HuH-7 (cell line): ENCODE measurements at regions not wholly inside any gene's neighbourhood (a gene's known extent, or its start where the extent isn't known, plus 50 kb on each side); places are given as distances from the start of the nearest gene placed in this dataset.
"Not testable (repeated sequence)": the region's sequence is repeated elsewhere in the genome, so short reads cannot be mapped to it uniquely, and the experiment has no call there.

Experiments used
- DNase-seq: peaks from one replicate; pipeline ENCODE4 v3.0.0; 2011; ENCODE audit warnings: low spot score

DNA sequence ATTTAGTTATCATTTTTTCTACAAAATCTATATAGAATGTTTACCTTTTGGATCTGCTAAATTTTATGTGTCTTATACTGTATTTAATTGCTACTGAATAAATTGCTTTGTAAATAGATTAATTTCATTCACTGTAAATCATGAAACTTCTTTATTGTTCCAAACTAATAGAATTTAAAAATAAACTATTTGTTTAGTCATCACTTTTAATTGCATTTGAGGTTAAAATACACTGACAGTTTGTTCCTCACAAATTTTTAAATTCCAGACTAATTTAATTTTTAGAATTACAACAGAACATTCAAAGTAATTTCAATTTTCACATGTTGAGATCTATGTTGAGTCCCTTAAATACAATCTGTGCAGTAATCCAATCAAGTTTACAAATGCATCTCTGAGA is 1633.2 kb upstream of the NUDT12 start:
- DNase-seq: no peak

GRCh38 chr5:105172918-105173317 is 1610.3 kb upstream of the NUDT12 start:
- DNase-seq: no peak

DNA sequence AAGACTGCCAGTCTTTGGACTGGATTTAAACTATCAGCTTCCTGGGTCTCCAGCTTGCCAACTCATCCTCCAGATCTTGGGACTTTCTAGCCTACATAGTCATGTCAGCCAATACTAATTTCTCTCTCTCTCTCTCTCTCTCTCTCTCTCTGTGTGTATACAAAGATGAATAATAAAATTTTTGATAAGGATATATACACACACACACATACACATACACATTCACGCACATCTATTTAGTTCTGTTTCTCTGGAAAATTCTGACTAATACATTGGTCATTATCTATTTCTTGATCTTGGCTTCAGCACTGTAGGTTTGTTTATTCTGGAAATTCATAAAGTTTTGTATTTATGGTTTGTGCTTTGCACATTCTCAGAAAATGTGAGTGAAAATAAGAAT is 1606.2 kb upstream of the NUDT12 start:
- no peak for DNase-seq

- DNase-seq: no peak
These were observed 1604.5 kb upstream of the NUDT12 start for GRCh38 chr5:105167092-105167491.

DNA sequence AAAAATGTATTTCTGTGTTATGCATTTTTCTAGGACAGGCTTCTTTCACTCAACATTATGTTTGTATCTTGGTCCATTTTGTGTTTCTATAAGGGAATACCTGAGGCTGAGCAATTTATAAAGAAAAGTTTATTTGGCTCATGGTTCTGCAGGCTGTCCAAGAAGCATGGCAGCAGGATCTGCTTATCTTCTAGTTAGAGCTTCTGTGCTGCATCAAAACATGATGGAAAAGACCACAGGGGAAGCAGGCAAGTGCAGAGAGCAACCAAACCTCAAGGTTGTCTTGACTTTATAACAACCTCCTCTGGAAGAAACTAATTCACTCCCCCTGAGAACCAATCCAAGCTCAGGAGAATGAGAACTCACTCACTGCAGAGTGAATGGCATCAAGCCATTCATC is 1601.0 kb upstream of the NUDT12 start:
- DNase-seq: no peak

DNA sequence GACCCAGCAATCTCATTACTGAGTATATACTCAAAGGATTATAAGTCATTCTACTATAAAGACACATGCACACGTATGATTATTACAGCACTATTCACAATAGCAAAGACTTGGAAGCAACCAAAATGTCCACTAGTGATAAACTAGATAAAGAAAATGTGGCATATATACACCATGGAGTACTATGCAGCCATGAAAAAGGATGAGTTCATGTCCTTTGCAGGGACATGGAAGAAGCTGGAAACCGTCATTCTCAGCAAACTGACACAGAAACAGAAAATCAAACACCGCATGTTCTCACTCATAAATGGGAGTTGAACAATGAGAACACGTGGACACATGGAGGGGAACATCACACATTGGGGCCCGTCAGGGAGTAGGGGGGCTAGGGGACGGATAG is 1600.0 kb upstream of the NUDT12 start:
- DNase-seq: not testable (repeated sequence)

DNA sequence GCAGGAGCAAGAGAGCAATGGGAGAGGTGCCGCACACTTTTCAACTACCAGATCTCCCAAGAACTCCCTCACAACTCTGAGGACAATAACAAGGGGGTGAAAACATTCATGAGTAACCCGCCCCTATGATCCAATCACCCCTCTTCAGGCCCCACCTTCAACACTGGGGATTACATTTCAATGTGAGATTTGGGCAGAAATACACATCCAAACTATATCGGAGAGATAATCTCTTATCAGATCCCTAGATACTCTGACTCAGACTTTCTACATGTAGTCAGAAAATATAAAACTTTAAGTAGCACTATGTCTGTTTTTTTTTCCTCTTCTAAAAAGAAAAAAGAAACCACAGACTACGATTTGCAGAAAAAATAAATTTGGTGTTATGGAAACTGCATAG is 1595.9 kb upstream of the NUDT12 start:
- DNase-seq: no peak

- no peak for DNase-seq
These were observed 1587.7 kb upstream of the NUDT12 start for GRCh38 chr5:105150323-105150722.

- no peak for DNase-seq
These were observed 1584.3 kb upstream of the NUDT12 start for GRCh38 chr5:105146867-105147266.

GRCh38 chr5:105145152-105145551 is 1582.6 kb upstream of the NUDT12 start:
- DNase-seq: no peak

- no peak for DNase-seq
These were observed 1571.7 kb upstream of the NUDT12 start for GRCh38 chr5:105134328-105134727.

- no peak for DNase-seq
These were observed 1570.5 kb upstream of the NUDT12 start for GRCh38 chr5:105133087-105133486.

DNA sequence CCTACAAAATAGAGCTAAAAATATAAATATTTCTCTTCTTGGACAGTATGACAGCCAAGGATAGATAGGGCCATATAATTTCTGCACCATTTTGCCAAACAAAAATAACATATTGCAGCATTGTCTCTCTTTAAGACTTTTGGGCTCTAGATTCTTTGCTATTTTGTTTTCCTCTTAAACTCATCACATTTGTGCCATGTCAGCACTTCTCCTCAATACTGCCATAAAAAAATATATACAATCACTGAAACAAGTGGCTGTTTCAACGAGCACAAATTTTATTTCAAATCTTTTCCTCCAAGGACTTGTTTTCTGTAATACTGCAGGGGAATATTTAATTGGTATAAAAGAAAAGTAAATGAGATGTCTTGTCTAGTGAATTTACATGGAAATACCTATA is 1570.0 kb upstream of the NUDT12 start:
- no peak for DNase-seq

DNA sequence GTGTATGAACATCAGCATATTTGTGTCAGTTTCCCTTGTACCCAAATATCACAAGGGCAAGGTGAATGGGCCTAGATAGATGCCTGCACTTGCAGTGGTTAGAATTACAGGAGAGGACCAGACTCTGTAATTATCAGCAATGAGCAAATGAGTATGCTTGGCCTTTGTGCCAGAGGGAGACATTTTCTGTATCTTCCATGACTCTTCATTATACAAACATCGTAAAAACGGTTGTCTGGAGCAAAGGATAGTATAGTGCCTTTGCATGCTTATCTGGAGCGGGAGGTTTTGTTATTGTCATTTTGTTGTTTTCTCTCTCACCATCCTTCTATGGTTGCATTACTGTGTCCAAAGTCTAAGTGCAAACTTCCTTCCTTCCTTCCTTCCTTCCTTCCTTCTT is 1568.5 kb upstream of the NUDT12 start:
- DNase-seq: no peak

DNA sequence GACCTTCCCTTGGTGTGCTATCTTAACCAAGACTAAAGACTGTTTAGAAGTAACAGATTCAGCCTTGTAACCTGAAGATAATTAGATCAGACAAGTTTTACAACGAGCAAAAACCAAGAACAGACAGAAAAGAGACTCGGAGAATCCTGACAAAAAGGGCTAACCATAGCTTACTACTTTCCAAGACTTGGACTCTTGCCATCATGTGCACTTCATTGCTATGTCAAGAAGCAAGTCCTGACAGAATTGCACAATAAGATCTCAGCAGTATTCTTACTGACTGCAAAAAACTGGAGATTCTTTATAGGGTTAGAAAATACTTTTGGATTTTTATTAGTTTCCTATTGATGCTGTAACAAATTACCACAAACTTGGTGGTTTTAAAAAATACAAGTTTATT is 1539.0 kb upstream of the NUDT12 start:
- DNase-seq: no peak

DNA sequence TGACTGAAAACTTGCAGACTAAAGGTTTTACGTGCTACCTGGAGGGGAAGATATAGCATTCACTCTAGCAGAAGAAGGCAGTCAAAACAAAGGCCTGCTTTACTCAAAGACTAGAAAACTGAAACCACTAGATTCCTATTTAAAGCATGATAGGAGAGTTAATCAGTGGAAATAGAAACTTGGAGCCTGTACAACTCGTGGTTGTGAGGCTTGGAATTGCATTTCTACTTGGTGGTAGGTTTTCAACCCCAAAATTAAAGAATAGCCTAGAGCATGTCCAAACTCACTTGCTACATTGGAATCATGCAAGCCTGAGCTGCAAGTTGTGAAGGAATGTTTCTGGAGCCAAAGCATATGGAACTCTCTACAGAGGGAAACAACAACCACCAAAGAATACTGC is 1526.4 kb upstream of the NUDT12 start:
- no peak for DNase-seq

DNA sequence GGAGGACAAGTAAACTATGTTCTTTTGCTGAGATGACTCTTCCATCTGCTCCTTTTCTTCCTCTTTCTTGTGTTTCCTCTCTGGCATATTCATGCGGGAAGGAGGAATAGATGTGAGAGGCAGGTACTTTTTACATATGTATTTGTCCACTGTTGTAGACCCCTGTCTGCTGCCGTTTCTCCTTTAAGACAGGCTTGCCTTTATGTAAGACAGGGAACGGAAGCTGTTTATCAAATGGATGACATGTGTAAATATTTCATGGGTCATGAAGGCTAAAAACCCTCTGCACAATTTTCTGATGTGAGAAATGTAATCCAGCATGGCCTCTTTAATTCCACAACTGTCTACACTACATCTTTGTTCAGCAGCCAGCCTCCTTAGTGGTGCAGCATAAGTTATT is 1525.5 kb upstream of the NUDT12 start:
- DNase-seq: no peak

DNA sequence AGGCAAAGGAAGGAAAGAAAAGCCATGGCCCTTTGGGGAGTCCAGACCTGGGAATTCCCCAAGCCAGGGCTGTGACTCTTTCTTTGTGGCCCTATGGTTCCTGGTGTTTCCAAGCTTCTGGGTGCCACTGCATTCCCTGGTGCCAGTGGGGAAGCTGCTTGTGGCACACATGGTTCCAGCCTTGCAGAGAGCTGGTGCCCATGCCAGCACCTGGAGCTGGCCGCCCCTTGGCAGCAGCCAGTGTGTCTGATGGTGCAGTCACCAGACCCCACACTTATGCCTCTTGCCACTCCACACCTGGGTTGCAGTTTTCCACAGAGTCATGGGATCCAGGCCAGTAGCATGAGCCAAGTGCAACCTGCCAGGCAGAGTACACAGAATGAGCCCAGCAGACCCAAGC is 1495.3 kb upstream of the NUDT12 start:
- no peak for DNase-seq

DNA sequence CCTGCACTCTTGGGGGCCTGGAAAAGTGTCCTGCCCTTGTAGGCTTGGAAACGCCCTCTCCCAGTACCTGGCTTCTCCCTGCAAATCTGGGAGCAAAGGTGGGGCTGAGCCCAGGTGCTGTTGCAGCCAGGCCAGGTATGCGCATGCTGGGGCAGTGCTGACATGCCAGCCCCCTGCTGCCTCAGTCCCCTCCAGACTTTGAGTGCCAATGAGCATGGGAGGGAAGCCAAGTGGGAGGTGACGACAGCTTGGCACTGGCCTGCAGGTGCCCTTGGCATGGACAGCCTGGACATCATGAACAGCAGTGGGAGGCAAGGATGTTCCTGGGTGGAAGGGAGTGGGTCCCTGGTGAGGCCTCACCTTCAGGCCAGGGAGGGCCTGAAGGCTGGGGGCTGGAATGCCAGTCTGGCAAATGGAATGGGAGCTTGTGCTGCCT is 1494.4 kb upstream of the NUDT12 start:
- no peak for DNase-seq

GRCh38 chr5:105054406-105054805 is 1491.8 kb upstream of the NUDT12 start:
- DNase-seq: no peak

- DNase-seq: no peak
These were observed 1480.0 kb upstream of the NUDT12 start for GRCh38 chr5:105042623-105043022.

DNA sequence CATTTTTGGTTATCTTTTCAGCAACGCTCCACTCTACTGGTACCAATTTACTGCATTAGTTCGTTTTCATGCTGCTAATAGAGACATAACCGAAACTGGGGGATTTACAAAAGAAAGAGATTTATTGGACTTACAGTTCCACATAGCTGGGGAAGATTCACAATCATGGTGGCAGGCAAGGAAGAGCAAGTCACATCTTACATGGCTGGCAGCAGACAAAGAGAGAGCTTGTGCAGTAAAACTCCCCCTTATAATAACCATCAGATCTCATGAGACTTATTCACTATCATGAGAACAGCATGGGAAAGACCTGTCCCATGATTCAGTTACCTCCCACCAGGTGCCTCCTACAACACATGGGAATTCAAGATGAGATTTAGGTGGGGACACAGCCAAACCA is 1474.2 kb upstream of the NUDT12 start:
- not testable (repeated sequence) for DNase-seq

DNA sequence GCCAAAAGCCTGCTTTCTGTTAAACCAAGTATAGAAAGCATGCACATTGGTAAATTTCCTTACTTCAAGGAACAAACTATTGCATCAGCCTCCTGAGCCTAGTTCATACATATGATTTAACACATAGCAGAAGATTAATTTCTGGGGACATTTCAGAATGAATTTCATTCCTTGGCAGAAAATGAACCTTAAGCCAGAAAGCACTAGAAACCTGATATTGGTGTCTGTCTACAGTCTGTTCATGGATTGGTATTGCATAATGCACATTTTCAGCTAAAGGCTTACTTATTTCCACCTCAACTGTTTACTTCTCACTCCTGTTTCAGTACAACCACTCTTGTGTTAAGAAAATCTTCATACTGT is 1471.8 kb upstream of the NUDT12 start:
- no peak for DNase-seq

- DNase-seq: peak; percentile 40
These were observed 1471.2 kb upstream of the NUDT12 start for GRCh38 chr5:105033637-105034400.

DNA sequence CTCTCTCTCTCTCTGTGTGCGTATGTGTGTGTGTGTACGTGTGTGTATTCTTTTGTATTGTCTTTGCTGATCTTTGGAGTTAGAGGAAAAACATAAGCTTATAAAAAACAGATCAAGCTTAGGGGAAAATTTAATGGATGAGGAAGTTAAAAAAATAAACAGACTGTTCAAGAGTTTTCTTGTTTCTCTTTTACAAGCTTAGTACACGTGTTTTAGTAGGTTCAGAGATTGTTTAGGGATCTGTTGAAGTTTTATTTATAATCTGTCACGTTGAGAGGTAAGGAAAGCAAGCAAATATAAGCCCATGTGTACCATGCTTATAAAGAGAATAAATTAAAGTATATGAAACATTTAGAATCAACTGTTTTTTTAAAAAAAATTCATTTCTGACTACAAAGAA is 1470.3 kb upstream of the NUDT12 start:
- DNase-seq: no peak
